Erythroblast (primary cell): ENCODE measurements at regions not wholly inside any gene's neighbourhood (a gene's known extent, or its start where the extent isn't known, plus 50 kb on each side); places are given as distances from the start of the nearest gene placed in this dataset.

Experiments used
- GATA1 ChIP-seq: IDR thresholded peaks from 2 replicates; pipeline ENCODE4 v1.6.1; 2011; ENCODE audit warnings: low read depth, mild to moderate bottlenecking, control low read depth, low read length, moderate library complexity
- POLR2A ChIP-seq: IDR thresholded peaks from 2 replicates; pipeline ENCODE4 v1.6.1; 2011; ENCODE audit warnings: mild to moderate bottlenecking, low read length

DNA sequence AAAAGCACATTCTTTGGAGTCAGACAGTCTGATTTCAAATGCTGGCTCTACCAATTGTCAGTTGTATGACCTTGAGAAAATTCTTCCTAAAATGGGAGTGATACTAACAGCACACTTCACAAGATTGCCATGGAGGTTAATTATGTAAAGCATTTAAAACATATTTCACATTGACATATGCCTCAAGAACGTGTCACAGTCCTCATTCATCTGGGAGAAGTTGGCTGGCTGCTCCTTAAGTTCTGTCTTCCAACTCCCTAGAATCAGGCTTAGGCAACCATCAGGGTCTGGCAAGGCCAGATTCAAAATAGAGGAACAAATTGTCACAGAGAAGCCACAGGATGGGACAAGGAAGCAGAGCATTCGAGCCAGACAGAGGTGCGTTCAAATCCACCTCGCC is 228.0 kb upstream of the RND3 start:
- TF ChIP-seq POLR2A, result no peak
- no peak for TF ChIP-seq GATA1
